Esophagus muscularis mucosa (tissue), 4 donors: ENCODE measurements at regions not wholly inside any gene's neighbourhood (a gene's known extent, or its start where the extent isn't known, plus 50 kb on each side); places are given as distances from the start of the nearest gene placed in this dataset.

Experiments used
- DNase-seq: peaks from one replicate; pipeline ENCODE4 v3.0.0-alpha.2; 2017; ENCODE audit errors: extremely low spot score
- H3K27ac ChIP-seq, 4 donors: fragments of 200-600 bp; sonication (generic); replicated peaks in 1 of 4; 1 replicate in 3 of 4; 2 replicates in 1 of 4; pipeline ENCODE4 v1.5.1; 2016 to 2019; ENCODE audit warnings: mild to moderate bottlenecking in 1 of 4
- H3K27me3 ChIP-seq, 4 donors: fragments of 200-600 bp; sonication (generic); one replicate each; pipeline versions ENCODE4 v1.5.1 to v1.6.0; 2016 to 2019
- H3K36me3 ChIP-seq, 4 donors: fragments of 200-600 bp; sonication (generic); one replicate each; pipeline ENCODE4 v1.5.1; 2016 to 2019
- H3K4me1 ChIP-seq, 4 donors: fragments of 200-600 bp; sonication (generic); one replicate each; pipeline ENCODE4 v1.5.1; 2016 to 2019
- H3K4me3 ChIP-seq, 4 donors: fragments of 200-600 bp; sonication (generic); 1 replicate in 2 of 4; 2 replicates in 2 of 4; pipeline ENCODE4 v1.5.1; 2016 to 2019; ENCODE audit warnings: mild to moderate bottlenecking in 4 of 4, moderate library complexity in 1 of 4
- H3K9me3 ChIP-seq, 4 donors: fragments of 200-600 bp; sonication (generic); 1 replicate in 3 of 4; 2 replicates in 1 of 4; pipeline ENCODE4 v1.5.1; 2016 to 2019
- EP300 ChIP-seq: sonication (generic); formaldehyde crosslinking; IDR thresholded peaks from one replicate; pipeline ENCODE4 v1.6.1; 2017; ENCODE audit warnings: antibody characterized with exemption
- POLR2A ChIP-seq: fragments of 450-650 bp; IDR thresholded peaks from one replicate; pipeline ENCODE4 v1.6.1; 2017; ENCODE audit warnings: antibody characterized with exemption, moderate library complexity, mild to moderate bottlenecking, low read depth
- POLR2AphosphoS5 ChIP-seq, 2 donors: sonication (generic); formaldehyde crosslinking; IDR thresholded peaks; one replicate each; pipeline ENCODE4 v1.6.1; 2017; ENCODE audit warnings: antibody characterized with exemption in 2 of 2
- WGBS: methylation state at CpG from one replicate; pipeline ENCODE4 v1.1.5; 2018; 5-methylcytosine and 5-hydroxymethylcytosine counted together
- intact Hi-C: fragments of 100-400 bp; cut with DNase I; formaldehyde crosslinking; loops from one replicate; pipeline ENCODE4 v1.15.1; 2023
- TF ChIP-seq, protein P1 (sequence below), 3 experiments: fragments of 200-600 bp in 2 of 3; fragments of 450-650 bp in 1 of 3; sonication (generic) in 2 of 3; IDR thresholded peaks; one replicate each; pipeline ENCODE4 v1.5.1; 2017 to 2019; ENCODE audit warnings: antibody characterized with exemption in 3 of 3, mild to moderate bottlenecking in 2 of 3, moderate library complexity in 1 of 3

DNA sequence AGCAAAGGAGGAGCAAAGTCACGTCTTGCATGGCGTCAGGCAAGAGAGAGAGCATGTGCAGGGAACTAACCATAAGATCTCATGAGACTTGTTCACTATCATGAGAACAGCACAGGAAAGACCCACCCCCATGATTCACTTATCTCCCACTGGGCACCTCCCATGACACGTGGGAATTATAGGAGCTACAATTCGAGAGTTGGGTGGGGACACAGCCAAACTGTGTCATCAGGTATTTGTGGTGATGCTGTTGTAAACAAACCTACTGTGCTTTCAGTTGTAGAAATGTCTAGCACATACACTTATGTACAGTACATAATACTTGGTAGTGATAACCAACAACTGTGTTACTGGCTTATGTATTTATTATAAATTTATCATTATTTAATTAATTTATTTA, 128.3 kb downstream of the UTRN start:
- no peak for TF ChIP-seq POLR2A
- TF ChIP-seq, protein P1, sequence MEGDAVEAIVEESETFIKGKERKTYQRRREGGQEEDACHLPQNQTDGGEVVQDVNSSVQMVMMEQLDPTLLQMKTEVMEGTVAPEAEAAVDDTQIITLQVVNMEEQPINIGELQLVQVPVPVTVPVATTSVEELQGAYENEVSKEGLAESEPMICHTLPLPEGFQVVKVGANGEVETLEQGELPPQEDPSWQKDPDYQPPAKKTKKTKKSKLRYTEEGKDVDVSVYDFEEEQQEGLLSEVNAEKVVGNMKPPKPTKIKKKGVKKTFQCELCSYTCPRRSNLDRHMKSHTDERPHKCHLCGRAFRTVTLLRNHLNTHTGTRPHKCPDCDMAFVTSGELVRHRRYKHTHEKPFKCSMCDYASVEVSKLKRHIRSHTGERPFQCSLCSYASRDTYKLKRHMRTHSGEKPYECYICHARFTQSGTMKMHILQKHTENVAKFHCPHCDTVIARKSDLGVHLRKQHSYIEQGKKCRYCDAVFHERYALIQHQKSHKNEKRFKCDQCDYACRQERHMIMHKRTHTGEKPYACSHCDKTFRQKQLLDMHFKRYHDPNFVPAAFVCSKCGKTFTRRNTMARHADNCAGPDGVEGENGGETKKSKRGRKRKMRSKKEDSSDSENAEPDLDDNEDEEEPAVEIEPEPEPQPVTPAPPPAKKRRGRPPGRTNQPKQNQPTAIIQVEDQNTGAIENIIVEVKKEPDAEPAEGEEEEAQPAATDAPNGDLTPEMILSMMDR (IDR thresholded peaks at IDR 0.05), result no peak
- no peak for TF ChIP-seq EP300
- H3K9me3 ChIP-seq, result no peaks in the 10 kb centered on the region
- H3K4me3 ChIP-seq, result no peak overlapping the region
- 79% methylated on average over 4 of the region's 4 CpGs for WGBS
- intact Hi-C loops, result no loop called here
- H3K4me1 ChIP-seq, result peaks cover 11 to 30% (median 26%) of the 10 kb centered on the region in 4 donors
- no peak for DNase-seq
- H3K27ac ChIP-seq, result no peak overlapping the region
- H3K36me3 ChIP-seq, result no peaks in the 10 kb centered on the region
- no peaks in the 10 kb centered on the region for H3K27me3 ChIP-seq

DNA sequence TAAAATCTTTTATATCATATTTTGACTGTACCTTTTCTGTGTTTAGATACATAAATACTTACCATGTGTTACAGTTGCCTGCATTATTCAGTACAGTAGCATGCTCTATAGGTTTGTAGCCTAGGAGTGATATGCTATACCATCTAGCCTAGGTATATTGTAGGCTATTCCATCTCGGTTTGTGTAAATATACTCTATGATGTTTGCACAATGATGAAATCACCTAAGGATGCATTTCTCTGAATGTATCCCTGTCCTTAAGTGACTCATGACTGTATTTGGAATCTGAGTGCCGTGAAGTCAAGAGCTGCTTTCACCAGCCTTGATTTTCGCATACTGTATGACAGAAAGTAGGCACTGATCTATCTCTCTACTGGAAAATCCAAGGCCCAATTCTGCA, 129.9 kb downstream of the UTRN start:
- Histone ChIP-seq H3K27ac (no peak overlapping the region), H3K4me3 (no peak overlapping the region), H3K36me3 (no peaks in the 10 kb centered on the region), H3K4me1 (peaks cover 11 to 34% (median 24%) of the 10 kb centered on the region in 4 donors), H3K9me3 (no peaks in the 10 kb centered on the region), H3K27me3 (no peaks in the 10 kb centered on the region)
- WGBS, result 92% methylated on average over 3 of the region's 3 CpGs
- intact Hi-C loops, result no loop called here
- DNase-seq, result no peak
- TF ChIP-seq EP300 (no peak), POLR2A (no peak), POLR2AphosphoS5 (IDR thresholded peaks at IDR 0.05) (no peak)
- TF ChIP-seq, protein P1 (IDR thresholded peaks at IDR 0.05), result no peak

DNA sequence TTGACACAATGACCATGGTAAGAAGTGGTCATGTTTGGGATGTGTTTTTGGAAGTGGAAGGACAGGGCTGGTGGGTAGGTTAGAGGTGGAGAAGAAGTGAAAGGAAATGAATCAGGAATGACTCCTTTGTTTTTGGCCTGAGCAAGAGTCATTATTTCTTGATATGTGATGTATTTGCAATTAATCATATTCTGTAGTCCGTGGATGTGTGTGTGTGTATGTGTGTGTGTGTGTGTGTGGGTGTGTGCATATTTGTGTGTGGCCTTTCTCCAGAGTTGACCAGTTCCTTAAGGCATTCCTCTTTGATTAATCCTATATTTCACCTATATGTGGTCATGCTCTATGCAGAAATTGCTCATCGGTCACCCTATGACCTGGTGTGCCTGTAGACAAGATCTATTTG, 130.7 kb downstream of the UTRN start:
- DNase-seq, result no peak
- H3K27ac ChIP-seq, result no peak overlapping the region
- H3K27me3 ChIP-seq, result no peaks in the 10 kb centered on the region
- H3K9me3 ChIP-seq, result no peaks in the 10 kb centered on the region
- H3K36me3 ChIP-seq, result no peaks in the 10 kb centered on the region
- WGBS, result 71% methylated on average over 2 of the region's 2 CpGs
- no peak overlapping the region for H3K4me3 ChIP-seq
- peaks cover 11 to 34% (median 24%) of the 10 kb centered on the region in 4 donors for H3K4me1 ChIP-seq
- intact Hi-C loops, result no loop called here
- TF ChIP-seq POLR2AphosphoS5 (IDR thresholded peaks at IDR 0.05) (no peak), EP300 (no peak), POLR2A (no peak)
- TF ChIP-seq, protein P1 (IDR thresholded peaks at IDR 0.05), result no peak

DNA sequence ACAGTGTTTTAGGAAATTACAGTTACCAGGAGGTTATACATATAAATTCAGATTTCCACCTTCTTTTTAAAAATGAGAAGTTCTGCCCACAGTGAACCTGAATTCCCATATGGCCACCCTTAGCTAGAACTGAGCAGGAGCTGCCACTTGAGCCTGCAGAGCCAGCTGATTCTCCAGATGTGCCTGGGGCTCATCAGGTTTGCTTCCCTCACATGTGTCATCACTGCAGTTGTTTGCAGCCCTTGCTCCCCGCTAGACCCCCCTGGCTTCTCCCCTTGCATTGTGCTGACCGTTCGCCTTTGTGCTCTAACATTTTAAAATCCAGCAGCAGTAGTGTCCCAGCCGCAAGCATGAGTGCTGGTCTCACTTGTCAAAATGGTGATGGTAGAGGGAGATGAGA, 131.1 kb downstream of the UTRN start:
- intact Hi-C loops, result no loop called here
- Histone ChIP-seq H3K27ac (no peak overlapping the region), H3K27me3 (no peaks in the 10 kb centered on the region), H3K36me3 (no peaks in the 10 kb centered on the region), H3K4me3 (no peak overlapping the region), H3K4me1 (peaks cover 11 to 34% (median 24%) of the 10 kb centered on the region in 4 donors), H3K9me3 (no peaks in the 10 kb centered on the region)
- TF ChIP-seq POLR2A (no peak), EP300 (no peak), POLR2AphosphoS5 (IDR thresholded peaks at IDR 0.05) (no peak)
- TF ChIP-seq, protein P1 (IDR thresholded peaks at IDR 0.05), result no peak
- 70% methylated on average over 4 of the region's 4 CpGs for WGBS
- no peak for DNase-seq

DNA sequence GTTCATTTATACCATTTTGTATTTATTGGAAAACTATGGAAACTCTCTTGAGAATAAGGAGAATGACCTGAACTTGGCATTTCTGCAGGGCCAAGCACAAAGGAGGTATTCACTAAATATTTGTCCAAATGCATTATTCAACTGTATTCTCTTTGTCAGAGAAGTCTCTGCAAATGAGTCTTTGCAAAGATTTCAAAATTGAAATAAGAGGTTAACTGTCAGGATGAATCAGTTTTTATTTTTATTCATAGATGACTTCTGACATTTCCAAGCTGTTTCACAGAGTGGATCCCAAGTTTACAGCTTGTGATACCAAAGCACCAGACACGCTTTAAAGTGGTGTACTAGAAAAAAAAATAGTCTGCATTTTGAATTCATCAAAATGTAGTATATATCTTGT, 131.6 kb downstream of the UTRN start:
- Histone ChIP-seq H3K9me3 (no peaks in the 10 kb centered on the region), H3K4me1 (peaks cover 11 to 33% (median 23%) of the 10 kb centered on the region in 4 donors), H3K36me3 (no peaks in the 10 kb centered on the region), H3K27me3 (no peaks in the 10 kb centered on the region), H3K4me3 (no peak overlapping the region), H3K27ac (no peak overlapping the region)
- no peak for DNase-seq
- intact Hi-C loops, result no loop called here
- 77% methylated on average over 1 of the region's 1 CpG for WGBS
- TF ChIP-seq POLR2A (no peak), POLR2AphosphoS5 (IDR thresholded peaks at IDR 0.05) (no peak), EP300 (no peak)
- TF ChIP-seq, protein P1 (IDR thresholded peaks at IDR 0.05), result no peak
